ENCODE measurements at regions not wholly inside any gene's neighbourhood (a gene's known extent, or its start where the extent isn't known, plus 50 kb on each side); places are given as distances from the start of the nearest gene placed in this dataset.

GRCh38 chr13:79736356-79736755, 255.4 kb downstream of the NDFIP2 start:
- H3K27ac ChIP-seq = no peak overlapping the region
- TF ChIP-seq CTCF (IDR thresholded peaks at IDR 0.05) = no peak
- H3K36me3 ChIP-seq = no peaks in the 10 kb centered on the region
- no peak for DNase-seq
- no peaks in the 10 kb centered on the region for H3K9me3 ChIP-seq
- no peaks in the 10 kb centered on the region for H3K4me1 ChIP-seq
- intact Hi-C loops (cut with DNase I) = no loop called here
- H3K27me3 ChIP-seq = no peaks in the 10 kb centered on the region
- no peak overlapping the region for H3K4me3 ChIP-seq
- H3K9ac ChIP-seq (ENCODE audit: low read depth in 2 of 2, low read length in 2 of 2) = no peak overlapping the region

- no peaks in the 10 kb centered on the region for H3K36me3 ChIP-seq
- no peak overlapping the region for H3K9ac ChIP-seq (ENCODE audit: low read depth in 2 of 2, low read length in 2 of 2)
- H3K27me3 ChIP-seq = no peaks in the 10 kb centered on the region
- no peak overlapping the region for H3K27ac ChIP-seq
- H3K4me3 ChIP-seq = no peak overlapping the region
- no peaks in the 10 kb centered on the region for H3K9me3 ChIP-seq
- intact Hi-C loops (cut with DNase I) = no loop called here
- TF ChIP-seq CTCF (IDR thresholded peaks at IDR 0.05) = no peak
- no peaks in the 10 kb centered on the region for H3K4me1 ChIP-seq
- DNase-seq = no peak
These were observed 254.3 kb downstream of the NDFIP2 start for GRCh38 chr13:79735228-79735627.

GRCh38 chr13:79727086-79727485, 246.1 kb downstream of the NDFIP2 start:
- intact Hi-C loops (cut with DNase I) = no loop called here
- TF ChIP-seq CTCF (IDR thresholded peaks at IDR 0.05) = no peak
- no peaks in the 10 kb centered on the region for H3K36me3 ChIP-seq

DNA sequence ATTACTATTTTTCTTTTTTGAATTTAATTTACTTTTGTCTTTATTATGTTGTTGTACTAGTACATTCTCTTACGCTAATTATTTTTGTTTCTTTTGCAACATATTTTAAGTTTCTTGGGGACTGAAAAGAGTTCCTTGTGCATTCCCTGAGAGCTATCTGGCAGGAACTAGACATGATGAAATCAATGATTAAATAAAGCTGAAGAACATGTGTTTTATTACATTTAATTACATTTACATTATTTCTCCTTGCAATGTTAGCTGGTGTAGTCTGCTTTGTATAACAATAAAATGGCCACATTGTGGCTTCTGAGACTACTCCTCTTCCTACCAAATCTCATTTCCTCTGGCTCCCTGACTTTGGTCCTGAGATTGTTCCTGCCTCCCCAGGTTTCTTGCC, 244.9 kb downstream of the NDFIP2 start:
- H3K27ac ChIP-seq = no peak overlapping the region
- TF ChIP-seq CTCF (IDR thresholded peaks at IDR 0.05) = no peak
- H3K36me3 ChIP-seq = no peaks in the 10 kb centered on the region
- DNase-seq = no peak
- no peak overlapping the region for H3K4me3 ChIP-seq
- no peak overlapping the region for H3K9ac ChIP-seq (ENCODE audit: low read depth in 2 of 2, low read length in 2 of 2)
- no peaks in the 10 kb centered on the region for H3K27me3 ChIP-seq
- no peaks in the 10 kb centered on the region for H3K4me1 ChIP-seq
- intact Hi-C loops (cut with DNase I) = no loop called here
- no peaks in the 10 kb centered on the region for H3K9me3 ChIP-seq

More at GRCh38 chr13:79727086-79727485, 246.1 kb downstream of the NDFIP2 start:
- no peaks in the 10 kb centered on the region for H3K27me3 ChIP-seq
- no peaks in the 10 kb centered on the region for H3K9me3 ChIP-seq
- H3K27ac ChIP-seq = no peak overlapping the region
- no peak overlapping the region for H3K9ac ChIP-seq (ENCODE audit: low read depth in 2 of 2, low read length in 2 of 2)
- no peaks in the 10 kb centered on the region for H3K4me1 ChIP-seq
- H3K4me3 ChIP-seq = no peak overlapping the region
- no peak for DNase-seq

DNA sequence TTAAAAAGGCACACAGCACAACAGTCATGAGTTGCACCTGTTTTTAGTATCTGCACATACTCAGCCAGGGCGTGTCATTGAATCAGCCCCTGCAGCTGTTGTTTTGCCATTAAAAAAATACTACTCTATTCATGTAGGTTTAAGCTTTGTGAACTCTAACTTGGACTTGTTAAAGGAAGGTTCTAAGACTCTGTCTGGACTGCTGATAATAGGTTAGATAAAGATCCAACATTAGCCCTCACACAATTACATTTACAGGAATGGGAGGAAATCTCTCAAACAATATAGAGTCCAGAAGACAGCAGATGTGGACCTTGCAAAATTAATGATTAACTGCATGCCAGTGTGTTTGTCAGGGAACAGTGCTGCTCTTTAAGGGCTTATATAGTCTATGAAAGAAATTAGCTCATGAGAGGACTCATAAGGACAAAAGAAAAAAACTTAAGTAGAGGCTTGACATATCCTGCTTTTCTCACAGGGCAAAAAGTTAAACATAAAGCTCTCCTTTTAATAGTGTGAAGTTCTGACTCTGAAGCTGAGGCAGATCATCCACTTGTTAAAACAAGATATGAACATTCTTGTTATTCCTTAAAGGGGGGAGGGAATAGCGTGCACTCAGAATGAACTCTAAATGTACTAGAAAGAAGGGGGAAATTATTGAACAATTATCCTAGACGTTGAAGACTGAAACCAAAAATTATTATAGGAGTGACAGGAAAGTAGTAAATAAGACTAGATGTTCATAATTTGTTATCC, 243.6 kb downstream of the NDFIP2 start:
- Histone ChIP-seq H3K4me1 (no peaks in the 10 kb centered on the region), H3K27me3 (no peaks in the 10 kb centered on the region), H3K9ac (ENCODE audit: low read depth in 2 of 2, low read length in 2 of 2) (peak overlapping the region in 1 of 2 donors; percentile 6), H3K9me3 (no peaks in the 10 kb centered on the region), H3K4me3 (no peak overlapping the region), H3K36me3 (no peaks in the 10 kb centered on the region), H3K27ac (peak overlapping the region; percentile 81)
- no peak for TF ChIP-seq CTCF (IDR thresholded peaks at IDR 0.05)
- intact Hi-C loops (cut with DNase I) = no loop called here
- peak; percentile 44 for DNase-seq

All from colonic mucosa (tissue), 4 donors.